HEK293T (cell line): ENCODE measurements at regions not wholly inside any gene's neighbourhood (a gene's known extent, or its start where the extent isn't known, plus 50 kb on each side); places are given as distances from the start of the nearest gene placed in this dataset.

ENCODE experiments used
- CTCF ChIA-PET: fragments of 350-600 bp; formaldehyde crosslinking; extraction: SDS; loops from one replicate; lab custom pipeline; 2021; ENCODE audit warnings: antibody characterized with exemption, inconsistent platforms; lab: Yijun Ruan, JAX
- POLR2A ChIA-PET: fragments of 350-600 bp; formaldehyde crosslinking; extraction: SDS; loops from one replicate; lab custom pipeline; 2020; ENCODE audit warnings: antibody characterized with exemption, inconsistent platforms; lab: Yijun Ruan, JAX
- DNase-seq: peaks from one replicate; pipeline ENCODE4 v3.0.0; 2012; ENCODE audit warnings: mixed read lengths; ENCODE audit errors: extremely low spot score
- ARNT ChIP-seq: fragments of 450-650 bp; IDR thresholded peaks from 2 replicates; pipeline ENCODE4 v1.6.1; 2017; ENCODE audit warnings: mild to moderate bottlenecking
- BHLHE40 ChIP-seq: fragments of 450-650 bp; IDR thresholded peaks from 2 replicates; pipeline ENCODE4 v1.6.1; 2016; ENCODE audit warnings: mild to moderate bottlenecking, moderate library complexity, borderline replicate concordance
- CTBP1 ChIP-seq: fragments of 450-650 bp; IDR thresholded peaks from 2 replicates; pipeline ENCODE4 v1.6.1; 2016; ENCODE audit warnings: borderline replicate concordance
- ELF4 ChIP-seq: fragments of 450-650 bp; IDR thresholded peaks from 2 replicates; pipeline ENCODE4 v1.6.1; 2017; ENCODE audit warnings: antibody characterized with exemption
- FOXA1 ChIP-seq: fragments of 450-650 bp; IDR thresholded peaks from 2 replicates; pipeline ENCODE4 v1.6.1; 2016; ENCODE audit warnings: mild to moderate bottlenecking
- FOXK2 ChIP-seq: fragments of 450-650 bp; IDR thresholded peaks from 2 replicates; pipeline ENCODE4 v1.6.1; 2016; ENCODE audit warnings: mild to moderate bottlenecking
- FOXM1 ChIP-seq: fragments of 450-650 bp; IDR thresholded peaks from 2 replicates; pipeline ENCODE4 v1.6.1; 2017; ENCODE audit warnings: mild to moderate bottlenecking, borderline replicate concordance
- HDGF ChIP-seq: fragments of 450-650 bp; IDR thresholded peaks from 2 replicates; pipeline ENCODE4 v1.6.1; 2017; ENCODE audit warnings: antibody characterized with exemption, borderline replicate concordance
- L3MBTL2 ChIP-seq: fragments of 450-650 bp; conservative IDR thresholded peaks from 2 replicates; pipeline ENCODE4 v1.6.1; 2016; ENCODE audit warnings: mild to moderate bottlenecking
- LEF1 ChIP-seq: fragments of 450-650 bp; IDR thresholded peaks from 2 replicates; pipeline ENCODE4 v1.6.1; 2017; ENCODE audit warnings: mild to moderate bottlenecking, borderline replicate concordance
- NFRKB ChIP-seq: fragments of 450-650 bp; IDR thresholded peaks from 2 replicates; pipeline ENCODE4 v1.6.1; 2016; ENCODE audit warnings: mild to moderate bottlenecking, moderate library complexity
- SP1 ChIP-seq: fragments of 450-650 bp; IDR thresholded peaks from 2 replicates; pipeline ENCODE4 v1.6.1; 2017
- SUZ12 ChIP-seq: fragments of 450-650 bp; IDR thresholded peaks from 2 replicates; pipeline ENCODE4 v1.6.1; 2016; ENCODE audit warnings: mild to moderate bottlenecking
- TARDBP ChIP-seq: fragments of 450-650 bp; IDR thresholded peaks from 2 replicates; pipeline ENCODE4 v1.6.1; 2016
- ZNF384 ChIP-seq: fragments of 450-650 bp; IDR thresholded peaks from 2 replicates; pipeline ENCODE4 v1.6.1; 2016
- TF ChIP-seq, protein P1 (sequence below): fragments of 450-650 bp; IDR thresholded peaks from 2 replicates; pipeline ENCODE4 v1.6.1; 2016

DNA sequence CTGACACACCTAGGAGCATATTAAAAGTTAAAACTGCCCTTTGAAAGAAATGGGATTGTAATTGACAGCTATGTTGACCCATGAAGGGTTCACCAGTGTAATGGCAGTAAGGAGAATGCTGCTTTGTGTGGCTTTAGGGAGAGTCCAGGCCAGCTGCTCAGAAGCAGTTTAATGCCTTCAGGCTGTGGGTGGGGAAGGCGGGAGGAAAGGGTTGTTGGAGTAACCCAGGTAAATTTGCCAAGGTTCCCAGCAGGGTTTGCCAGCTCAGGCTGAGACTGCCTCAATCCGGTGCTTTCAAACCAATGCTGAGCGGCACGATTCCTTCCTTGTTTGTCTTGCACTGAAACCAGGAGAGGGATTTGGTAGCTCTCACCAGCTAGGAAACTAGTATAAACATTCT lies 637.2 kb downstream of the INHBA start:
- CTCF ChIA-PET: interaction anchor here (0.6 kb wide), 1 partner anchor 29 kb away, joined by 3 read pairs; no protein-coding TSS in a partner anchor
- POLR2A ChIA-PET: no interaction called here
- no peak for DNase-seq

DNA sequence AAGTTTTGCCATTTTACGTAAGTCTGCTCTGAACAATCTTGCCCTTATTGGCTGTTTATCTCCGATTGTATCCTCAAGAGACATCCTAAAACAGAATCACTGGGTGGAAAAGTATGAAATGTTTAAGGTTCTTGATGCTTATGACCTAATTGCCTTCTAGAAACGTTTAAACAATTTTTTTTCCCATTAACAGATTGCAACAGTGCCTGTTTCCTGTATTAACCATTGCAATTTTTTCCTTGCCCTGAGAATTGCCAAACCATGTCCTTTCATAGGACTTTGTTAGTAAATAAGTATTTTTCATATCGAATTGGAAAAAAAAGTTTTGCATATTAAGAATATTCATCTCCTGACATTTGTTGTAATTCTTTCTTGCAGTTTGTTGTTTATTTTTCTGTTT lies 639.8 kb downstream of the INHBA start:
- TF ChIP-seq TARDBP: no peak
- CTCF ChIA-PET: no interaction called here
- POLR2A ChIA-PET: no interaction called here
- DNase-seq: no peak

More for the DNA sequence above, 637.2 kb downstream of the INHBA start:
- TF ChIP-seq BHLHE40 (no peak), NFRKB (no peak), ARNT (no peak), CTBP1 (no peak), FOXA1 (no peak), SP1 (no peak), L3MBTL2 (no peak), ZNF384 (no peak)

DNA sequence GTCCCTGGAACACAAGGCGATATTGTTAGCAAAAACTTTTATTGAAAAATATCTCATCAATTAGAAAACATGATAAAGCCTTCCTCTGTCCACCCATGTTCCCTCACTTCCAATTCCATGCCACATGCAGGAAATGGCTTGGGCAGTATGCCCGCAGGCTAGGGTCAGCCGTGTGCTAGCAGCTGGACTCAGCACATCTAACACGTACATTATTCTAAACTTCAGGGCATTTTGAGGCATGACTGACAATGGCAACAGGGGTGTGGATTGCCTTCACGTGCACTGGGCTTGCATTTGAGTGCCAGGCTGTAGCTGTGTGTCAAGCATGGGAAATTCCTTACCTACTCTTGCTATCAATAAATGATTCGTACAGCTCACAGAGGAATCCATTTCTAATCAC lies 642.1 kb downstream of the INHBA start:
- POLR2A ChIA-PET: no interaction called here
- DNase-seq: no peak
- TF ChIP-seq HDGF (no peak), SP1 (no peak), ELF4 (no peak), FOXM1 (no peak), TARDBP (no peak), BHLHE40 (no peak), FOXK2 (no peak), ARNT (no peak), L3MBTL2 (no peak), CTBP1 (no peak), LEF1 (no peak), NFRKB (no peak), SUZ12 (no peak)
- TF ChIP-seq, protein P1, sequence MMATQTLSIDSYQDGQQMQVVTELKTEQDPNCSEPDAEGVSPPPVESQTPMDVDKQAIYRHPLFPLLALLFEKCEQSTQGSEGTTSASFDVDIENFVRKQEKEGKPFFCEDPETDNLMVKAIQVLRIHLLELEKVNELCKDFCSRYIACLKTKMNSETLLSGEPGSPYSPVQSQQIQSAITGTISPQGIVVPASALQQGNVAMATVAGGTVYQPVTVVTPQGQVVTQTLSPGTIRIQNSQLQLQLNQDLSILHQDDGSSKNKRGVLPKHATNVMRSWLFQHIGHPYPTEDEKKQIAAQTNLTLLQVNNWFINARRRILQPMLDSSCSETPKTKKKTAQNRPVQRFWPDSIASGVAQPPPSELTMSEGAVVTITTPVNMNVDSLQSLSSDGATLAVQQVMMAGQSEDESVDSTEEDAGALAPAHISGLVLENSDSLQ: no peak
- CTCF ChIA-PET: no interaction called here

DNA sequence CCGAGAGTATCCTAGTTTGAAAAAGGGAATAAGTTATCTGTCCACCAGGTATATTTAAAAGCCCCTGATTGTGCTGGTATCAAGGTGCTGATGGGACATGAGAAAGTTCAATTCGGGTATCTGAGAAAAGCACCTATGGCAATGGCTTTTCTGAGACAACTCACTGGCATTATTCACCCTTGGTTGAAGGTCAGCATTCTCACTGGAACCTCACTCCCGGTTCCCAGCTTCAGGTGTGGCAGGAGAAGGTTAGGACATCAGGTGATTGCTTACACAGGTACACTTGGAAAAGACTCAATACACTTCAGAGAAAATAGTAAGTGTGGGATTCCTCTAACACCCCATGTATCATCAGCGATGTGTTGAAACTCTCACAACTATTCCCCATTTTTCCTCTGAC lies 643.1 kb downstream of the INHBA start:
- TF ChIP-seq L3MBTL2 (no peak), ELF4 (no peak)
- ChIA-PET CTCF (no interaction called here), POLR2A (no interaction called here)
- no peak for DNase-seq

DNA sequence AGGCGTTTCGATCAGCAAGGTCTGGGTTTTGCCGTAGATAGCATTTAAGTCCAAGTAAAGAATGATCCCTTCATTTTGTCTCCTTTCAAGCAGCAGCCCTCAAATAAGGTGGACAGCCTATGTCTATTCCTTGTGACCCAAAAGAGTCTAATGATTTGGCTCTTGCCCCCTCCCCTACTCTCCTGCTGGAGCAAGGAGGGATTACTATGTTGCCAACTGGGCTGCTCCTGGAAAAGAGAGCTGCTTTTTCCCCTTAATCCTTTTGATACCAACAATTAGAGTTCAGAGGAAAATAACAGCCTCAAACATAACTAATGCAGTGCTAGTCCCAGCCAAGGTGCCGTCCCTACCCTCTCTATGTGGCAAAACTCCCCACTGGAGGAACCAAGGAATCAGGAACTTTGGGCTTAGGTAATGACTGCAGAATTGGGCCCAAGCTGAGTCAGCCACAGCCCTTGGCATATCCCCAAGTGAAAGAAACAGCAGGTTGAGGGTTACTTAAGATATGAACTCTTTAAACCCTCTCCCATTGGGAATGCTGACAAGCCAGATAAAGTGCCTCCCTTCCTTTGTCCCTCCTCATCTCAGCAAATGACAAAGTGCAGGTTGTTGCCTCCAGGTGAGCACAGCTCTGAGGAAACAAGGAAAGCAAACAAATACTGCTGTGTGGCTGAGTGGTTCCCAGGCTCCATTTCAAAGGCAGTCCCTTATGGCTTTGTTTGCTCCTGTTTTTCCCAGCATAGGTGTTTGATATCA lies 643.7 kb downstream of the INHBA start:
- ChIA-PET CTCF (no interaction called here), POLR2A (no interaction called here)
- no peak for DNase-seq

DNA sequence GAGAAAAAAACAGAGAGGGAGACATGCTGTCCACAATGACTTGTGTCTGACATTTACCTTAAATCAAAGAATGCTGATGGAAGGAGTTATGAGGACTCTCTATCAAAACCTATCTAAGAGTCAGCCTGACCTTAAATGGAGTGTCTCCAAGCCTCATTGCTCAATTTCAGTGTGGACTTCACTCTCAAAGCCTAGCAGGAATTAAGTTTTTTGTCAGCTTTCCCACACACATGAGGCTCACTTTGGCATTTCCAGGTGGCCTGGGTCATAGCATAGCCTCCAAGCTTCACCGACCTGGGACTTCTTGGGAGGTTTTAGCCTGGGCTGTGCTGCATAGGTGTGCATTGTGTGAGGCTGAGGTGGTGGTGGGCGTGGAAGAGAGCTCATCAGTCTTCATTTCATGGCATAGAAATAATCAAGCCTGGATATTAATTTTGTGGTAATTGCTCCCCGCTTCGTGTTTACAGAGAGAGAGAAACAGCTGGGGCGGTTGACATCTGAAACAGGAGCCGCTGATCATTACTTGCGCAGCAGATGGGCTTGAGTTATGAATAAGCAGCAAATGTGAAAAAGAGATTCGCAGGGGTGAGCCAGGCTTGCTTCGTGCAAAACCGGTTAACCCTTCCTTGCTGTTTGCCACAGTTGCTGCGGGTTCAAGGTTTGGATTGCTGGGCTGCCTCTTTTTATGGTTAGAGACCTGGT lies 647.8 kb downstream of the INHBA start:
- DNase-seq: no peak
- CTCF ChIA-PET: no interaction called here
- POLR2A ChIA-PET: no interaction called here
- TF ChIP-seq CTBP1 (no peak), FOXK2 (no peak), HDGF (no peak), TARDBP (no peak), NFRKB (no peak), FOXA1 (no peak), BHLHE40 (no peak), SP1 (no peak), L3MBTL2 (no peak), LEF1 (no peak), ELF4 (no peak), FOXM1 (no peak), SUZ12 (no peak), ARNT (no peak), ZNF384 (no peak)
- TF ChIP-seq, protein P1: no peak

More for the DNA sequence above, 643.7 kb downstream of the INHBA start:
- no peak for TF ChIP-seq SUZ12
- no peak for TF ChIP-seq ZNF384
- no peak for TF ChIP-seq LEF1
- TF ChIP-seq ARNT: no peak
- no peak for TF ChIP-seq FOXM1
- no peak for TF ChIP-seq FOXA1
- TF ChIP-seq SP1: no peak
- TF ChIP-seq NFRKB: no peak

DNA sequence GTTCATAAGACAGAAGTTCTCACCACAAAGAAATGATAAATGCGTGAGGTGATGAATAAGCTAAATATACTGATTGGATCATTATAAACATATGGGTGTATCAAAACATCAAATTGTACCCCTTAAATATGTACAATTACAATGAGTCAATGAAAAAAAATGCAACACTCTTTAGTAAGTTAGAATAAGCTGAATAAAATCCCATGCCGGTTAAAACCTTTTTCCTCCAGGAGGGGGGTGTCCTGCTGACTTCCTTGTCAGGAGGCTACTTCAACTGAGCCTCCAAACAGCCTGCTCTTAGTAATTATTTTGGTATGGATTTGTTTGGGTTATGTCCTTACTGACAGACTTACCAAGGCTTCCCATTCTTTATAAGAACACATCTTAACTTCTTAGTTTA lies 649.1 kb downstream of the INHBA start:
- no peak for DNase-seq
- POLR2A ChIA-PET: no interaction called here
- CTCF ChIA-PET: interaction anchor here (0.6 kb wide), 1 partner anchor 651 kb away, joined by 4 read pairs; no protein-coding TSS in a partner anchor
- no peak for TF ChIP-seq ELF4
- no peak for TF ChIP-seq HDGF
- TF ChIP-seq FOXM1: no peak
- TF ChIP-seq LEF1: no peak
- TF ChIP-seq SP1: no peak
- no peak for TF ChIP-seq L3MBTL2
- no peak for TF ChIP-seq ZNF384
- TF ChIP-seq FOXK2: no peak
- no peak for TF ChIP-seq FOXA1
- TF ChIP-seq NFRKB: no peak
- TF ChIP-seq ARNT: no peak
- TF ChIP-seq BHLHE40: no peak
- TF ChIP-seq TARDBP: no peak
- no peak for TF ChIP-seq CTBP1
